ENCODE measurements at regions not wholly inside any gene's neighbourhood (a gene's known extent, or its start where the extent isn't known, plus 50 kb on each side); places are given as distances from the start of the nearest gene placed in this dataset.

DNA sequence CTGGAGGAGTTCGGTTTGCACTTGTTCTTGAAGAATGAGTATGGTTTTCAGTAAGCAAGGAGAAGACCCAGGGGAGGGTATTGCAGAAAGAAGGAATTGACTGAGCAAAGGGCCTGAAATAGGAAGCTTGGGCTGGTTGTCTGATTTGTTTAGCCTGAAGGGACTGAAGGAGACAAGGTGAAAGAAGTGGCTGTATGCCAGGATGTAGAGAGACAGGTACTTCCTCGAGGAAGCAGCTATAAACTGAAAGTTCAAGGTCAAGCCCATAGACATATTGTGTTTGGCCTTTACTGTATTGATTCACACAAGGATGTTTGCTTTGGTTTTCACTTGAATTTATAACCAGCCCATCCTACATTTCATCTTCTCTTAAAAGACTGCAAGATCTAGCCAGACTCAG lies 183.1 kb downstream of the PALM2AKAP2 start:
- no peak for DNase-seq
- TF ChIP-seq, protein P1, sequence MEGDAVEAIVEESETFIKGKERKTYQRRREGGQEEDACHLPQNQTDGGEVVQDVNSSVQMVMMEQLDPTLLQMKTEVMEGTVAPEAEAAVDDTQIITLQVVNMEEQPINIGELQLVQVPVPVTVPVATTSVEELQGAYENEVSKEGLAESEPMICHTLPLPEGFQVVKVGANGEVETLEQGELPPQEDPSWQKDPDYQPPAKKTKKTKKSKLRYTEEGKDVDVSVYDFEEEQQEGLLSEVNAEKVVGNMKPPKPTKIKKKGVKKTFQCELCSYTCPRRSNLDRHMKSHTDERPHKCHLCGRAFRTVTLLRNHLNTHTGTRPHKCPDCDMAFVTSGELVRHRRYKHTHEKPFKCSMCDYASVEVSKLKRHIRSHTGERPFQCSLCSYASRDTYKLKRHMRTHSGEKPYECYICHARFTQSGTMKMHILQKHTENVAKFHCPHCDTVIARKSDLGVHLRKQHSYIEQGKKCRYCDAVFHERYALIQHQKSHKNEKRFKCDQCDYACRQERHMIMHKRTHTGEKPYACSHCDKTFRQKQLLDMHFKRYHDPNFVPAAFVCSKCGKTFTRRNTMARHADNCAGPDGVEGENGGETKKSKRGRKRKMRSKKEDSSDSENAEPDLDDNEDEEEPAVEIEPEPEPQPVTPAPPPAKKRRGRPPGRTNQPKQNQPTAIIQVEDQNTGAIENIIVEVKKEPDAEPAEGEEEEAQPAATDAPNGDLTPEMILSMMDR (IDR thresholded peaks at IDR 0.05; ENCODE audit: low read depth, low read length) = no peak
- H3K27me3 ChIP-seq (ENCODE audit: insufficient read depth, low read depth, severe bottlenecking) = no peaks in the 10 kb centered on the region

DNA sequence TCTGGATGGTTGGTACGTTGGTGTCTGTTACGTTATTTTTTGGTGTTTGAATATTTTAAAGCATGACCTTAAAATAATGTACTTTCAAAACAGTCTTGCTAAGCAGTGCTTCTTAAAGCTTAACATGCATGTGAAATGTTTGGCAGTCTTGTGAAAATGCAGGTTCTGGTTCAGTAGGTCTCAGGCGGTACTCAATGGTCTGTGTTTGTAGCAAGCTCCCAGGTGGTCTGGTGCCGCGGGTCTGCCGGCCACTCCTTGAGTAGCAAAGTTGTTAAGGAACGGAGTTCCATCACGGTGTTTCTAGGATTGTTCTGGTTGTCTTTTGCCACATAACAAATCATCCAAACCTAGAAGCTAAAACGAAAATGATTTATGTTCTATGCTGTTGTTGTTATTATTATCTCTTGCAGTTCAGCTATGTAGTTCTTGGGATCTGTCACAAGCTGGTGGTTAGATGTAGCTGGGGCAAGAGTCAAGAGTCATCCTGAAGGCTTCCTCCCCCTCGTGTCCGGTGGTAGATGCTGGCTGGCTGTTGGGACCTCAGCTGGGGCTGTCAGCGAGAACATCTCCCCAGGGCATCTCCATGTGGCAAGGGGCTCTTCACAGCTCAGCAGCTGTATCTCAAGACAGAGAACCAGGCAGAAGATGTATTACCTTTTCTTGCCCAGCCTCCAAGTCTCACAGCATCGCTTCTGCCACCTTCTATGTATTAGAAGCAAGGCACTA lies 186.8 kb downstream of the PALM2AKAP2 start:
- H3K9me3 ChIP-seq (ENCODE audit: severe bottlenecking) = no peaks in the 10 kb centered on the region
- TF ChIP-seq, protein P1 (IDR thresholded peaks at IDR 0.05; ENCODE audit: low read depth, low read length) = no peak
- H3K4me3 ChIP-seq (ENCODE audit: low read depth, low read length) = no peak overlapping the region
- no peaks in the 10 kb centered on the region for H3K36me3 ChIP-seq
- no peak overlapping the region for H3K27ac ChIP-seq
- DNase-seq = no peak
- no peaks in the 10 kb centered on the region for H3K27me3 ChIP-seq (ENCODE audit: insufficient read depth, low read depth, severe bottlenecking)

More for the DNA sequence above, 183.1 kb downstream of the PALM2AKAP2 start:
- H3K27ac ChIP-seq = no peak overlapping the region
- H3K9me3 ChIP-seq (ENCODE audit: severe bottlenecking) = no peaks in the 10 kb centered on the region
- H3K4me3 ChIP-seq (ENCODE audit: low read depth, low read length) = no peak overlapping the region
- H3K36me3 ChIP-seq = no peaks in the 10 kb centered on the region

DNA sequence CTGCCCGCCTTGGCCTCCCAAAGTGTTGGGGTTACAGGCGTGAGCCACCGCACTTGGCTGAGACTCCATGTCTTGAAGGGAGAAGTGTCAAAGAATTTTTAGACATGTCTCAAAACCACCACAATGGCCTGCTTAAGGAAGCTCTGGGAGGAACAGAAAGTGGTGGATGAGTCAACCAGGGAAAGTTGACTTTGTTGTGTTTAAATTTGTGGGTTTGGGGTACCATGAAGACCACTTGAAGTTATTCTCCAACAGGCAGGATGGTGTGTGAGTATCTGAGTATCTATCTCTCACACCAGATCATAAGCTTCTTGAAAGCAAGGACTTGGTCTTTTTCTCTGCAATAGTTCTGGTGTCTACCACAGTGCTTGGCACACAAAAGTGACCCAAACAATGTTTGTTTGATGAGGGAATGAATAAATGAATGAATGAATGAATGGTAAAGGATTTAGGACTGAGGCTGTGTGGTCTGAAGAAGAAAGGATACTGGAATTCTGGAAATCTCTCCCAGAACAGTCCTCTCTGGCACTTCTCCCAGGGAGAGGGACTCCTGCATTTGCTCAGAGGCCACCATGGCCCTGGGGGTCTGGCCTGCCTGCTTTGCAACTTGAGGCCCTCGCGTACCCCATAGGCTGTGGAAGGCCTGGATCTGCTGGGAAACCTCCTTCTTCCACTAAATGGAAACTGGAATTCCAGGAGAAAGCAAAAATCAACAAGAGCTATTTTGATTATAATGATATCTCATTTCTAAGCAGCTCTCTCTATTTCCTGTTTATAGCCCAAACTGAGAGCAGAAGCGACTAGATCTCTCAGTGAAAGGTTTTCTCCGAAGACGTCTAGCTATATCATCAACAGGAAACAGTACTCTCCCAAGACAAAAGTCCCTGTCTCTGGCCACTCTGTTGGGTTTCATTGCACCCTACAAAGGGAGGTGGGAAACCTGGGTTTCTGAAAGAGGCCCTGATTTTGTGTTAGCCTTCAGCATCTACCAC lies 187.9 kb downstream of the PALM2AKAP2 start:
- DNase-seq = no peak
- TF ChIP-seq, protein P1 (IDR thresholded peaks at IDR 0.05; ENCODE audit: low read depth, low read length) = no peak
- Histone ChIP-seq H3K27ac (no peak overlapping the region), H3K4me3 (ENCODE audit: low read depth, low read length) (no peak overlapping the region), H3K36me3 (no peaks in the 10 kb centered on the region), H3K9me3 (ENCODE audit: severe bottlenecking) (no peaks in the 10 kb centered on the region), H3K27me3 (ENCODE audit: insufficient read depth, low read depth, severe bottlenecking) (no peaks in the 10 kb centered on the region)

DNA sequence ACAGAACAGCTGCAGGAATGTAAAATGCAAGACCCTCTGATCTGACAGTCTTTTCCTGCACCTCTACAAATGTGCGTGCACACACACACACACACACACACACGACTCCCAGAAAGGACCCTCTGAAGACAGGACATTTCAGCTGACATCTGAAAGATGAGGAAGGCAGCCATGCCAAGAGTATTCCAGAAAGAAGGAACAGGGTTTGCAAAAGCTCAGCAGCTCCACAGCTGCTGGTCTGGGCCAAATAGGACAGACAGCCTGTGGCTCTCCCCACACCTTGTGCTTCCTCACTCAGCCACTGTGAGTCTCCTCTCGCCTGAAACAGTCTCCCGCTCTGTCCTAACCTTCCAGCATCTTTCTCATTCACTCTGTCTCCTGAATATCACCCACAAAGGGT lies 189.0 kb downstream of the PALM2AKAP2 start:
- Histone ChIP-seq H3K4me3 (ENCODE audit: low read depth, low read length) (no peak overlapping the region), H3K27me3 (ENCODE audit: insufficient read depth, low read depth, severe bottlenecking) (no peaks in the 10 kb centered on the region), H3K36me3 (no peaks in the 10 kb centered on the region), H3K27ac (no peak overlapping the region), H3K9me3 (ENCODE audit: severe bottlenecking) (no peaks in the 10 kb centered on the region)
- TF ChIP-seq, protein P1 (IDR thresholded peaks at IDR 0.05; ENCODE audit: low read depth, low read length) = peak; percentile 55; the same call in 1 of the 2 replicates
- DNase-seq = peak; percentile 36

DNA sequence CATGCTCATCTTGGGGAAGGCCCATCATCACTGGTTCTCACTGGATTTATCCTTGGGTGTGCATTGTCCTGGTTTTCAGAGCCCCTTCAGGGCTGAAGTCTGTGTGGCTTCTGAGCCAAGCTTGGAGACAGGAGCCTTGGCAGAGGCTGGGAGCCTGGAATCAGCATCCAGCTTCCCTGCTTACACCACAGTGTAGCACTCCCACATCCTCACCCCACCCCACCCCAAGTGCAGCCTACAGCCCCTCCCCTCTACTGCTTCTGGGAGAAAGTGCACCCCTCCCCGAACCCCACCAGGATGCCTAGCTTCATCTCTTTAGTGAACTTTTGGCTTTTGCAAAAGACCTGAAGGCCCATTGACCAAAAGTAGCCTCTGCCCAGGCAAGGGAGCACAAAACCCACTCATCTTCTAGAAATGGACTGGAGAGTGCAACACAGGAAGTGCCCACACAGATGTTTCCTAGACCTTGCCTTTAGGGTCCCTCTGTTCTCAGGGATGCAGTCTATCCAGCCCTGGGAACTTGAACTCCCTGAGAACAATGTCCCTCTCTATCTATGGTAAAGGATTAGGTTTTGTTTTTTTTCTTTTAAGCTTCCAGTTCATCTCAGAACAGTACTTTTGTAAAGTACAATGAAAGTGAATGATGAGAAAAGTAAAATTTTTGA lies 189.7 kb downstream of the PALM2AKAP2 start:
- DNase-seq = no peak
- Histone ChIP-seq H3K36me3 (no peaks in the 10 kb centered on the region), H3K4me3 (ENCODE audit: low read depth, low read length) (no peak overlapping the region), H3K9me3 (ENCODE audit: severe bottlenecking) (no peaks in the 10 kb centered on the region), H3K27me3 (ENCODE audit: insufficient read depth, low read depth, severe bottlenecking) (no peaks in the 10 kb centered on the region), H3K27ac (no peak overlapping the region)
- TF ChIP-seq, protein P1 (IDR thresholded peaks at IDR 0.05; ENCODE audit: low read depth, low read length) = no peak
